ENCODE measurements at regions not wholly inside any gene's neighbourhood (a gene's known extent, or its start where the extent isn't known, plus 50 kb on each side); places are given as distances from the start of the nearest gene placed in this dataset.

DNA sequence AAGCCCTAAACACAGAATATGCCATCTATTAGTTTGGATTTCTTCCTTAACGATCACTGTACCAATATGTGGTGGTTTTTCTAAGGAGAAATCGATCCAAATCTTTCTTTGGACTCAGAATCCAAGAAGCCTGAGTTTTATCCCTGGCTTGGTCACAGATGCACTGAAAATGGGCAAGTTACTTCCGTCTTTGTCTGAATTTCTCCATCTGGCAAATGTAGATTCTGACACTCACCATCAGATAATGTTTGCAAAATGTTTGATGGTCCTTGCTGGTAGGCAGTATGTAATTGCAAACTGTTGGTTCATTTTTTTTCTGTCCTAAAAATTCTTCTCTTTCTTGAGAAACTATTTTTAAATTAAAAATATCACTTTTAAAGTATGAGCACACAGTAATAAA lies 115.0 kb downstream of the TSEN15 start:
- H3K4me1 ChIP-seq = no peaks in the 10 kb centered on the region
- FAIRE-seq = no peak
- ATAC-seq = no peak
- no peak overlapping the region for H3K27ac ChIP-seq
- 28% methylated on average over 3 of the region's 3 CpGs for WGBS (ENCODE audit: missing lambda C conversion rate)
- no peak overlapping the region for H3K4me3 ChIP-seq
- H3K4me2 ChIP-seq = no peak overlapping the region
- ChIA-PET POLR2A (no interaction called here), CTCF (no interaction called here)
- DNase-seq (ENCODE audit: low read depth in 1 of 2, low spot score in 1 of 2) = no peak
- H3K9me3 ChIP-seq = no peaks in the 10 kb centered on the region
- TF ChIP-seq HOXA7 (CRISPR knock-in tag; IDR thresholded peaks at IDR 0.05) (no peak), HOXB5 (CRISPR knock-in tag; IDR thresholded peaks at IDR 0.05) (no peak), RAD21 (conservative IDR thresholded peaks at IDR 0.05 in 1 of 2, IDR thresholded peaks at IDR 0.05 in 1 of 2) (no peak), KDM1A (IDR thresholded peaks at IDR 0.05; ENCODE audit: low read depth) (no peak), TFCP2L1 (CRISPR knock-in tag; IDR thresholded peaks at IDR 0.05) (no peak), RFX5 (IDR thresholded peaks at IDR 0.05) (no peak), FOSB (CRISPR knock-in tag; IDR thresholded peaks at IDR 0.05) (no peak), RNF2 (IDR thresholded peaks at IDR 0.05; ENCODE audit: borderline replicate concordance, low read depth) (no peak), POLR2AphosphoS2 (conservative IDR thresholded peaks at IDR 0.05; ENCODE audit: low read length) (no peak), SMC3 (IDR thresholded peaks at IDR 0.05) (no peak), POLR2A (IDR thresholded peaks at IDR 0.05; ENCODE audit: low read length) (no peak)

DNA sequence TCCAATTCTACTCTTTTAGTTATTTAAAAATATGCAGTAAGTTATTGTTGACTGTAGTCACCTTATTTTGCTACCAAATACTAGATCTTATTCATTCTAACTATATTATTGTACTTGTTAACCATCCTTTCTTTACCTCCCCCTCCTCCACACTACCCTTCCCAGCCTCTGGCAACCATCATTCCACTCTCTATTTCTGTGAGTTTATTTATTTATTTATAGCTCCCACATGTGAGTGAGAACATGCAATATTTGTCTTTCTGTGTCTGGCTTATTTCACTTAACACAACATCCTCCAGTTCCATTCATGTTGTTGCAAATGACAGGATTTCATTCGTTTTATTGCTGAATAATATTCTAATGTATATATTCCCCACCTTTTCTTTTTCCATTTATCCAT lies 115.8 kb downstream of the TSEN15 start:
- no peak for FAIRE-seq
- H3K27ac ChIP-seq = no peak overlapping the region
- ChIA-PET CTCF (no interaction called here), POLR2A (no interaction called here)
- H3K4me1 ChIP-seq = no peaks in the 10 kb centered on the region
- ATAC-seq = no peak
- no peak for DNase-seq (ENCODE audit: low read depth in 1 of 2, low spot score in 1 of 2)
- WGBS (ENCODE audit: missing lambda C conversion rate) = 0% methylated on average over 1 of the region's 1 CpG
- H3K9me3 ChIP-seq = no peaks in the 10 kb centered on the region
- TF ChIP-seq RARB (CRISPR knock-in tag; IDR thresholded peaks at IDR 0.05) = no peak
- no peak for TF ChIP-seq CBX2 (IDR thresholded peaks at IDR 0.05; ENCODE audit: borderline replicate concordance, low read depth)
- TF ChIP-seq CBX8 (IDR thresholded peaks at IDR 0.05) = no peak
- TF ChIP-seq CHD2 (IDR thresholded peaks at IDR 0.05; ENCODE audit: low read length, partially characterized antibody) = no peak
- TF ChIP-seq HOXA7 (CRISPR knock-in tag; IDR thresholded peaks at IDR 0.05) = no peak
- no peak for TF ChIP-seq TP53 (CRISPR knock-in tag; IDR thresholded peaks at IDR 0.05)
- TF ChIP-seq KDM1A (IDR thresholded peaks at IDR 0.05; ENCODE audit: low read depth) = no peak
- no peak for TF ChIP-seq KDM5A (IDR thresholded peaks at IDR 0.05)
- TF ChIP-seq EHF (CRISPR knock-in tag; IDR thresholded peaks at IDR 0.05) = no peak
- TF ChIP-seq FOXS1 (CRISPR knock-in tag; IDR thresholded peaks at IDR 0.05) = no peak
- TF ChIP-seq, protein P1, sequence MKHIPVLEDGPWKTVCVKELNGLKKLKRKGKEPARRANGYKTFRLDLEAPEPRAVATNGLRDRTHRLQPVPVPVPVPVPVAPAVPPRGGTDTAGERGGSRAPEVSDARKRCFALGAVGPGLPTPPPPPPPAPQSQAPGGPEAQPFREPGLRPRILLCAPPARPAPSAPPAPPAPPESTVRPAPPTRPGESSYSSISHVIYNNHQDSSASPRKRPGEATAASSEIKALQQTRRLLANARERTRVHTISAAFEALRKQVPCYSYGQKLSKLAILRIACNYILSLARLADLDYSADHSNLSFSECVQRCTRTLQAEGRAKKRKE (CRISPR knock-in tag; IDR thresholded peaks at IDR 0.05; ENCODE audit: low read depth) = no peak
- H3K4me3 ChIP-seq = no peak overlapping the region
- no peak overlapping the region for H3K4me2 ChIP-seq

DNA sequence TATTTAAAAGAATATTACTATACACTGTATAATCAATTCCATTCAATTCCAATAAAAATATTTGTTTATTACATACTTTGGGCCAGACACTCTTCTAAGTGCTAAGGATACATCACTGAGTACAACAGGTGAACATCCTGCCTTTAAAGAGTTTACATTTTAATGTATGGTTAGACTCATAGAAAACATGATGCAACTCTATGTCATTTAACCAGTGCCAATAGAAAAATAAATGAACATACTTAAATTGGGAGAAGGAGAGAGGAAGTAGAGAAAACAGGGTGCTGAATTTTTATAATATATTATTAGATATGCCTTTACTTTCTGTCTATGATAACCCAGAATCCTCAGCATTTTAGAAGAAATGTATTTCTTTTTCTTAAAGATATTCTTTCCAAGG lies 119.2 kb downstream of the TSEN15 start:
- ChIA-PET POLR2A (no interaction called here), CTCF (no interaction called here)
- no peak for DNase-seq (ENCODE audit: low read depth in 1 of 2, low spot score in 1 of 2)
- Histone ChIP-seq H3K4me2 (no peak overlapping the region), H3K9me3 (no peaks in the 10 kb centered on the region), H3K4me1 (no peaks in the 10 kb centered on the region), H3K4me3 (no peak overlapping the region), H3K27ac (no peak overlapping the region)
- ATAC-seq = no peak
- TF ChIP-seq, protein P2, sequence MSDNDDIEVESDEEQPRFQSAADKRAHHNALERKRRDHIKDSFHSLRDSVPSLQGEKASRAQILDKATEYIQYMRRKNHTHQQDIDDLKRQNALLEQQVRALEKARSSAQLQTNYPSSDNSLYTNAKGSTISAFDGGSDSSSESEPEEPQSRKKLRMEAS (IDR thresholded peaks at IDR 0.05) = no peak
- TF ChIP-seq FOSB (CRISPR knock-in tag; IDR thresholded peaks at IDR 0.05) (no peak), ZNF302 (CRISPR knock-in tag; IDR thresholded peaks at IDR 0.05) (no peak)
- FAIRE-seq = no peak

DNA sequence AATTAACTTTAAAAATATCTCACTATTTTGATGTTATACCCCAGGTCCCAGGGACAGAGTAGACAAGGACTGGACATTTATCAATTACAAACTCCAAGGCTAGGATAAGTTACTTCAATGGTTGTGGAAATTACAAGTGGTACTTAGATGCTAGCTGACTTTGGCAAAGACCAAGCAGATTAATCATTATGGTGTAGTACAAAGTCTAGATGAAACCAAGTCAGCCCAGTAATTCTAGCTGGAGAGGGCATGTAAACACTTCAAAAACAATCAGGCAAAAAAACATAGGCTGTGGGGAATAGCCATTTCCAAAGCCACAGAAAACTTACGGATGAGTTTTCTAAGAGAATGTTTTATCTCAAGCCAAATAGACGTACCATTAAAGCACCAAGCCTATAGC lies 124.5 kb downstream of the TSEN15 start:
- 65% methylated on average over 2 of the region's 2 CpGs for WGBS (ENCODE audit: missing lambda C conversion rate)
- ChIA-PET POLR2A (no interaction called here), CTCF (no interaction called here)
- FAIRE-seq (no peak), ATAC-seq (no peak), DNase-seq (ENCODE audit: low read depth in 1 of 2, low spot score in 1 of 2) (no peak)
- Histone ChIP-seq H3K4me3 (no peak overlapping the region), H3K9me3 (no peaks in the 10 kb centered on the region), H3K27ac (no peak overlapping the region), H3K4me2 (no peak overlapping the region), H3K4me1 (no peaks in the 10 kb centered on the region)
- no peak for TF ChIP-seq BHLHE40 (IDR thresholded peaks at IDR 0.05; ENCODE audit: low read depth, low read length)

All from A549 (cell line).